ENCODE measurements at regions not wholly inside any gene's neighbourhood (a gene's known extent, or its start where the extent isn't known, plus 50 kb on each side); places are given as distances from the start of the nearest gene placed in this dataset.

- no peaks in the 10 kb centered on the region for H4K20me1 ChIP-seq (replicated peaks; ENCODE audit: control insufficient read depth, extremely low read depth, insufficient read depth, low read length)
- H3K4me1 ChIP-seq (ENCODE audit: control insufficient read depth, extremely low read depth, insufficient read depth, low read length): no peaks in the 10 kb centered on the region
- no TSS peak for BruUV-seq (replicated peaks)
- H3K4me3 ChIP-seq (replicated peaks in 1 of 3; ENCODE audit: insufficient read depth in 1 of 3, low read depth in 1 of 3, low read length in 3 of 3): no peak overlapping the region
- H3K27me3 ChIP-seq (ENCODE audit: control insufficient read depth in 2 of 2, insufficient read depth in 2 of 2, low read length in 2 of 2): no peaks in the 10 kb centered on the region
- no peaks in the 10 kb centered on the region for H3K36me3 ChIP-seq (ENCODE audit: control insufficient read depth in 2 of 2, extremely low read depth in 1 of 2, insufficient read depth in 2 of 2, low read length in 2 of 2)
- no peak overlapping the region for H3K4me2 ChIP-seq (ENCODE audit: insufficient read depth, low read length)
- dilution Hi-C loops (cut with MboI; ENCODE audit: extremely low pct_ligation_motif_present, low sequenced_read_pairs) (no loop called here), intact Hi-C loops (cut with micrococcal nuclease) (no loop called here)
- no peaks in the 10 kb centered on the region for H3K9me3 ChIP-seq (replicated peaks; ENCODE audit: control insufficient read depth, insufficient read depth, low read length)
- TF ChIP-seq EZH2 (IDR thresholded peaks at IDR 0.05; ENCODE audit: borderline replicate concordance, low read depth, low read length, severe bottlenecking) (no peak), POLR2AphosphoS5 (IDR thresholded peaks at IDR 0.05; ENCODE audit: insufficient read depth, low read depth, low read length) (no peak), GATA2 (IDR thresholded peaks at IDR 0.05; ENCODE audit: insufficient read depth, insufficient read length, low read depth, low read length) (no peak)
- TF ChIP-seq, protein P1, sequence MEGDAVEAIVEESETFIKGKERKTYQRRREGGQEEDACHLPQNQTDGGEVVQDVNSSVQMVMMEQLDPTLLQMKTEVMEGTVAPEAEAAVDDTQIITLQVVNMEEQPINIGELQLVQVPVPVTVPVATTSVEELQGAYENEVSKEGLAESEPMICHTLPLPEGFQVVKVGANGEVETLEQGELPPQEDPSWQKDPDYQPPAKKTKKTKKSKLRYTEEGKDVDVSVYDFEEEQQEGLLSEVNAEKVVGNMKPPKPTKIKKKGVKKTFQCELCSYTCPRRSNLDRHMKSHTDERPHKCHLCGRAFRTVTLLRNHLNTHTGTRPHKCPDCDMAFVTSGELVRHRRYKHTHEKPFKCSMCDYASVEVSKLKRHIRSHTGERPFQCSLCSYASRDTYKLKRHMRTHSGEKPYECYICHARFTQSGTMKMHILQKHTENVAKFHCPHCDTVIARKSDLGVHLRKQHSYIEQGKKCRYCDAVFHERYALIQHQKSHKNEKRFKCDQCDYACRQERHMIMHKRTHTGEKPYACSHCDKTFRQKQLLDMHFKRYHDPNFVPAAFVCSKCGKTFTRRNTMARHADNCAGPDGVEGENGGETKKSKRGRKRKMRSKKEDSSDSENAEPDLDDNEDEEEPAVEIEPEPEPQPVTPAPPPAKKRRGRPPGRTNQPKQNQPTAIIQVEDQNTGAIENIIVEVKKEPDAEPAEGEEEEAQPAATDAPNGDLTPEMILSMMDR (IDR thresholded peaks at IDR 0.05; ENCODE audit: extremely low read depth in 1 of 2, insufficient read depth in 1 of 2, low read depth in 1 of 2, low read length in 2 of 2): no peak
- TF ChIP-seq, protein P2, sequence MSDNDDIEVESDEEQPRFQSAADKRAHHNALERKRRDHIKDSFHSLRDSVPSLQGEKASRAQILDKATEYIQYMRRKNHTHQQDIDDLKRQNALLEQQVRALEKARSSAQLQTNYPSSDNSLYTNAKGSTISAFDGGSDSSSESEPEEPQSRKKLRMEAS (IDR thresholded peaks at IDR 0.05; ENCODE audit: insufficient read depth, insufficient read length): no peak
- no peaks in the 10 kb centered on the region for H3K9me1 ChIP-seq (replicated peaks; ENCODE audit: control insufficient read depth, extremely low read depth, insufficient read depth, low read length)
- H2AFZ ChIP-seq (ENCODE audit: low read depth, low read length): no peak overlapping the region
- no peak overlapping the region for H3K27ac ChIP-seq (ENCODE audit: insufficient read depth, low read depth, low read length)
- FAIRE-seq (no peak), DNase-seq (ENCODE audit: low read depth, low spot score) (no peak)
- no peaks in the 10 kb centered on the region for H3K79me2 ChIP-seq (ENCODE audit: control insufficient read depth, insufficient read depth, low read length)
- CTCF ChIA-PET: no interaction called here
- POLR2A ChIA-PET: no interaction called here
- H3K9ac ChIP-seq (replicated peaks; ENCODE audit: extremely low read depth, insufficient read depth, low read length): no peak overlapping the region
Measured at GRCh38 chr1:110798691-110799256, 74.2 kb upstream of the CD53 start.

All from endothelial cell of umbilical vein (primary cell).